NCI-H69 (cell line): ENCODE measurements at regions not wholly inside any gene's neighbourhood (a gene's known extent, or its start where the extent isn't known, plus 50 kb on each side); places are given as distances from the start of the nearest gene placed in this dataset.
"Not testable (repeated sequence)": the region's sequence is repeated elsewhere in the genome, so short reads cannot be mapped to it uniquely, and the experiment has no call there.

Experiments used
- DNase-seq: peaks from one replicate; lab custom pipeline; 2025; lab: John Stamatoyannopoulos, UW

GRCh38 chr6:139474145-139475108, 100.0 kb upstream of the CITED2 start:
- DNase-seq = peak; percentile 67

GRCh38 chr6:139473731-139474130, 99.3 kb upstream of the CITED2 start:
- peak; percentile 32 for DNase-seq

GRCh38 chr6:139473231-139473701, 98.8 kb upstream of the CITED2 start:
- peak; percentile 87 for DNase-seq

DNA sequence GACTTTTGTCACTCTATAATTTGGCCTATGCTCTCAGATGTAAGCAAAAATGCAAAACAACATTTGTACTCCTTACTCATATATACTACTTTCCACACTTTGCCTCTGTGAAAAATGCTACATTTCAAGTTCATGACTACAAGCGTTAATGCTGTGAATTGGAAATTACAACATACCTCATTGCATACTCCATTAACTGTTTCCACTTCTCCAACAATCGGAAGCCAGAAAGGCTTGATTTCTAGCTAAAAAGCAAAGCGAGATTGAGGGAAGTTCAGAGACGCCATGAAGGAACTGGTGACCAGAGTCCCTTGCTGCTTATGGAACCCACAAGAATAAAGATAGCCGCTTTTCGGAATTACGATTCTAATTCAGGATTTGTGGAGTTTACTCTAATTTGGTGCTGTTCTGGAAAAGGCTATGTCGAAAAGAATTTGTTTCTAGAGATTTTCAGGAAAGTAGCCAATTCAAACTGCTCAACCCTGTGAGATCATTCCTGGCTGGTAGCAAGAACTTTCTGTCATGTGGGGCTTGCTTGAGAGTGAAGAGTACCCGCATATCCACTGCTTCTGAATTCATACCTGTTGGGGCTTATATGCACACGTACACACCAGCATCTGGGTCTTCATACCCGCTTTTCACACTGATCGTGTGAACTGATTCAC, 98.0 kb upstream of the CITED2 start:
- DNase-seq = no peak

- DNase-seq = no peak
Observed at GRCh38 chr6:139470997-139471396, 96.5 kb upstream of the CITED2 start.

DNA sequence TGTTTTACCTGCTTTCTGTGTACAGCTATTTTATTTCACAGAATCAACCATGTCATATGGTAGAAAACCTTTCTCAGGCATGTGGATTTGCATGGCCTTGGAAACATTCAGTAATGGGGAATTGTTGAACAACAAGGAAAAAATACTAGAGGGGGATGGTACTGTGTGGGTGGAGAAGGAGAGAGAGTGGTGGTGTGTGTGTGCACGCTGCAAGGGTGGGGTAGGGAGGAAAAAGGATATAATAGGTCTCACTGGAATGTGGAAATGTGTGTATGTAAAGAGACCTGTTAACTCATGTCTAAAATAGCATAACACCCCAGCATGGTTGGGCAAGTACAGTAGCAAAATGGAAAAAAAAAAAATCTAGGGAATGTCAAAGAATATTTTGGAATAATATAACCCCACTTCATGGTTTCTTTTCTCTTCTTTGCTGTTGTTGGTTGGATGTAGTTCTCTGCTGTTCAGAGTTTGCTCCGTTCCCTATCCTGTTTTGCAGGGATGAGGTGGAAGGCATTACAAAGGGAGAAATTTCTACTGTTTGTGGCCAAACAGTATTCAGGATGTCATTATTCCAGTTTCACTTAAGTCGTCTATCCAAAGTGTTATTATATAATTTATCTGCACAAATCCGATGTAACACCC, 93.9 kb upstream of the CITED2 start:
- DNase-seq = no peak

GRCh38 chr6:139457476-139457875, 83.0 kb upstream of the CITED2 start:
- DNase-seq = no peak

DNA sequence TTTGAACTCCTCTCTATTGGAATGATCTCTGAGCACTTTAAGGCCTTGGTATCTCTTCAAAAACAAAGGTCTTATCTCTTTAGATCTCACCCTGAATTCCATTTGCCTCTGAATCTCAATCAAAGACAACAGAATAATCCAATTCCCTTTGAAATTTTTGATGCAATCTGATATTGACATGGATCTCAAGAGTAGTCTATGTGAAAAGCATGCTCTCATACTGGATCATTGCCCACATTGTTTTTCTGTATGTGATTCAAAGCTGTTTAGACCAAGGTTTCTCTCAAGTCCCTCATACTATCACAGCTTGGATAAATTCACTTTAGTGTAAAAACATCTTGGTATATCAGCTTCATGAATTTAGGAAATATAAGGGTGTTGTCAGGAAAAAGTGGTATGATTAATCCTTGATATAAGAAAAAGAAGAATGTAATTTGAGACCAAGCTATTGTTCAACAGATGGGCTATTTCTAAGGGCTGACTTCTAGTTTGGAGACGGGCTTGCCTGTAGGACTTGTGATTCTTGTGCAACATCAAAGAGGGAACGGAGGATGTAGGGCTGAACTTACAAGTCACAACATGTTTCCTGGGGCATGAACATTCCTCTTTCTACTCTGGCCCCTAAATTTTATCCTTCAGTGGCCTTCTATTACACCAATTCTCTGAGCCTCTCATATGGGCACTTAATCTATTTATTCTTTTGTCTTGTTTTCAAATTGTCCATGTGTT, 77.9 kb upstream of the CITED2 start:
- DNase-seq = peak; percentile 42

DNA sequence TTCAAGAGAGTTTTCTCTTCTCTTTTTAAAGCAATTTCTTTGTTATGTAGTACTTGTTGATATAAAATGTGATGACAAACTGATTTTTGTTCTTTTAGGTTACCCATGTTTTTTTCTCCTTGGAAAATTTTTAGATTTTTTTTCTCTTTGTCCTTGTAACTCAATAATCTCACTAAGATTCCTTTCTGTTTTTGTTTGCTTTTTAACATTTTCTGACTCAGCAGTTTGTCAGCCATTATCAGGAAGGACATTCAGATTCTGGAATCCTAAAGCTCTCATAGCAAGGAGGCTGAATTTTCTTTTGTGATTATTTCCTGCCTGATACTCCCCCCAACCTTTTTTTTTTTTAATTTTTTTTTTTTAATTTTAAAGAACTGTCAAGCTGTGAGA, 75.2 kb upstream of the CITED2 start:
- DNase-seq = no peak

GRCh38 chr6:139448998-139449610, 74.7 kb upstream of the CITED2 start:
- no peak for DNase-seq

DNA sequence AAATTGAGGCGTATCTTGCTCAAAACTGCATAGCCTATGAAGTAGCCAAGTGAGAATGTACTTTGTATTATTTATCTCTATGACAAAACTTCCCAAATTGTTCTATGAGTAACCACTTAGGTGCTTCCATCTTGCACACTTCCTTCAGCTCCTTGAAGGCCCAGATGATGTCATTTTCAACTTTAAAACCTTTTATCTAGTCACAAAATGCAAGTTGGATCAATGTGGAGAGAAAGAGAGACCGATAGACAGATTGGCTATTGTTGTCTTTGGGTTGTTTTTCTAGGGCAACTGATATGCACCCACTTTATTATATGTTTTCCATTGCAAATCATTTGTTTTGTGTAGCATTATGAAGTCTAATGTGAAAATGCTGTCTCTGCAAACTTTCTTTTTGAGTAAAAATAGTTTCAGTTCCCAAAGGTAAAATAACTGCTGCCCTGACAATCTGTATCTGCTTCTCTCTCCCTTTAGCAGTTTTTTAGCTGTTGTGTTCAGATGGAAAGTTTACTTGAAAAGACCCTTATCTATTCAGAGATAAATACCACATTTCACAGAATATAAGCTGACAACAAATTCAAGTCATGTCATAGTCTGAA, 73.7 kb upstream of the CITED2 start:
- DNase-seq = no peak

- DNase-seq = no peak
Observed at GRCh38 chr6:139447656-139447975, 73.2 kb upstream of the CITED2 start.

- no peak for DNase-seq
Observed at GRCh38 chr6:139446768-139447655, 72.6 kb upstream of the CITED2 start.

GRCh38 chr6:139446138-139446715, 71.8 kb upstream of the CITED2 start:
- no peak for DNase-seq

GRCh38 chr6:139444273-139444787, 69.9 kb upstream of the CITED2 start:
- DNase-seq = not testable (repeated sequence)

DNA sequence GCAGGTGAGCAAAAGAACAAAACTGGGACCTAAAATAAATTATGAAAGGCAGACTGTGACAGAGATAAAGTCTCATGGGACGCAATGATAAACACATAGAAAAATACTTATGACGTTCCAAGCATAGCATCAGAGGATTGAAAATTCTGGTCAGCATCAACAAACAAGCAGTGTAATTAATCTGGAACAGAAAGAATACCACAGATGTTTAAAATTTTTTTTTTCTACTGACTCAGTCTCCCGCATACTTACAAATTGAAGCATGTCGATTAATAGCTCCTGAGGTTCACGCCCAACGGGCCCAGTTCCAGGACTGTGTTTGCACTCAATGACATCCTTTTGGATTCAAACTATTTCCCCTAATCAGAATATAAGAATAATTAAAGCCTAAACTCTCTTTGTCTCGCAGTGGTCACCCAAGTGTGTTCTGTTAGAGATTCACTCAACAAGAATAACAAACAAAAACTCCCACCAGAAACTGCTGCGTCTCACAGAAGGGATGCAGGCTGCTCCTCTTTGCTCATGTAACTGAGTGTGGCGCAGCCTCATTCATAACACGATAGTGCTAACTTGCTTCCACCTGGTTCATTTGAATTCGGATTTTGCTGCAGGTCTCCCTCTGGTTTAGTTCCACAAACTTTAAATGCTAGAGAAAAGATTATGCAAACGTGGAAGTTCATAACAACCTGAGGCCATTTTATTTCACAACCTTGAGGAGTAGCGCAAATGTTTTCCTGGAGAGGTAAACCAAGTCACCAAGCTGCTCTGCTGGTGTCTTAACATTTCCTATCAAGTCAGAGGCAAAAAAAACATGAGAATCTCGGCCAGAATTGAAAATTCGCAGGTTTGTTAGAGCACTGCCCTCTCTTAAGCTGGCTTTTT, 69.0 kb upstream of the CITED2 start:
- peak; percentile 12 for DNase-seq

GRCh38 chr6:139442188-139442671, 67.8 kb upstream of the CITED2 start:
- DNase-seq = no peak

DNA sequence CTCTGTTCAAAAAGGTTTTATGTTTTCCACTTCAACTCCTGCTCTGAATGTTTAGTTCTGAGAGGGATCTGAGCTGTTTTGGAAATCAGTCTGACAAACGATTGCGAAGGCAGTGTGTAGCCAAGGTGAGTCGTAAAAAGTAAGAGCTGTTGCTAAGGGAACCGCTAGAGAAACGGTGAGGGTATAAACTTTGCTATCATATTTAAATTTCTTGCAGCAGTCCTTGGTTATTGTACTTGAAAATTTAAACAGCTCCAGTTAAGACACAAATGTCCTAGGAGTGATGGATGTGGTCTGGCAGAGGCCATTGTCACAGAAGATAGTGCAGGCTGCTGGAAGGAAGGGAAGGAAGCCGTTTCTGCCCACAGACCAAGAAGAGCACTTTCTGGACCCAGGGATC, 64.9 kb upstream of the CITED2 start:
- no peak for DNase-seq
